ENCODE measurements at regions not wholly inside any gene's neighbourhood (a gene's known extent, or its start where the extent isn't known, plus 50 kb on each side); places are given as distances from the start of the nearest gene placed in this dataset.

DNA sequence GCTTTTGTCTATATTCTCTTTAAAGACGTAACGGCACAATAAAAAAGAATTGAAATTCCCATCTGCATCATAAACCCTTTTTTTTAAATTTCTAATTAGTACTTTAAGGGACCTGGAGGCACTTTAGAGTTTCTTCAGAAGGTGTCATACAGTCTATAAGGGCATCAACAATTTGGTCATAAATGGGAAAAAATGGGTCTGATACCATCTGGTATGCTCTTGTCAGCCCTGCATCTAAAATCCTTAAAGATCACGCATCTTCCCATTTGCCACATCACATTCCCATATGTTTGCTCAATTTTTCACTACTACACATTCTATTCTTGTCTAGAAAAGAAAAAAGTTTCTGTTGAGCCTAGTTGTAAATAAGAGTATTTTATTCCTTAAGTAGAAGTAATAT lies 53.8 kb downstream of the COX7C start:
- no peak overlapping the region for H3K4me3 ChIP-seq (ENCODE audit: control insufficient read depth in 2 of 3, extremely low read depth in 1 of 3, insufficient read depth in 2 of 3, low read depth in 1 of 3, low read length in 3 of 3)
- no peaks in the 10 kb centered on the region for H3K36me3 ChIP-seq (ENCODE audit: control insufficient read depth in 2 of 2, extremely low read depth in 1 of 2, insufficient read depth in 2 of 2, low read length in 2 of 2)
- dilution Hi-C loops (cut with MboI; ENCODE audit: extremely low pct_ligation_motif_present, low sequenced_read_pairs), result no loop called here
- H2AFZ ChIP-seq (ENCODE audit: control insufficient read depth, low read length), result no peak overlapping the region
- no peaks in the 10 kb centered on the region for H4K20me1 ChIP-seq (ENCODE audit: control insufficient read depth, extremely low read depth, insufficient read depth, low read length)
- FAIRE-seq (no peak), DNase-seq (ENCODE audit: low read depth, low spot score) (no peak)
- H3K9me1 ChIP-seq (ENCODE audit: control insufficient read depth, extremely low read depth, insufficient read depth, low read length), result no peaks in the 10 kb centered on the region
- no peaks in the 10 kb centered on the region for H3K79me2 ChIP-seq (ENCODE audit: control insufficient read depth, insufficient read depth, low read length)
- no peaks in the 10 kb centered on the region for H3K27me3 ChIP-seq (ENCODE audit: control insufficient read depth, extremely low read depth, insufficient read depth, low read length)
- no peaks in the 10 kb centered on the region for H3K4me1 ChIP-seq (ENCODE audit: control insufficient read depth, extremely low read depth, insufficient read depth, low read length)
- TF ChIP-seq CTCF (optimal IDR thresholded peaks at IDR 0.05 in 1 of 3, IDR thresholded peaks at IDR 0.05 in 1 of 3, conservative IDR thresholded peaks at IDR 0.05 in 1 of 3; ENCODE audit: extremely low read depth in 1 of 3, insufficient read depth in 2 of 3, low read length in 3 of 3) (no peak), EZH2 (IDR thresholded peaks at IDR 0.05; ENCODE audit: low read length) (no peak)
- no peak overlapping the region for H3K27ac ChIP-seq (ENCODE audit: control insufficient read depth, insufficient read depth, low read length)
- H3K9ac ChIP-seq (ENCODE audit: control insufficient read depth, extremely low read depth, insufficient read depth, low read length), result no peak overlapping the region
- no peaks in the 10 kb centered on the region for H3K9me3 ChIP-seq (ENCODE audit: control insufficient read depth, low read depth, low read length)
- no peak overlapping the region for H3K4me2 ChIP-seq (ENCODE audit: control insufficient read depth, extremely low read depth, insufficient read depth, low read depth, low read length)

GRCh38 chr5:86674069-86674468 lies 56.3 kb downstream of the COX7C start:
- TF ChIP-seq CTCF (optimal IDR thresholded peaks at IDR 0.05 in 1 of 3, IDR thresholded peaks at IDR 0.05 in 1 of 3, conservative IDR thresholded peaks at IDR 0.05 in 1 of 3; ENCODE audit: extremely low read depth in 1 of 3, insufficient read depth in 2 of 3, low read length in 3 of 3) (no peak), EZH2 (IDR thresholded peaks at IDR 0.05; ENCODE audit: low read length) (no peak)
- no peak for FAIRE-seq
- dilution Hi-C loops (cut with MboI; ENCODE audit: extremely low pct_ligation_motif_present, low sequenced_read_pairs), result no loop called here

More at GRCh38 chr5:86674069-86674468, 56.3 kb downstream of the COX7C start:
- no peak for DNase-seq (ENCODE audit: low read depth, low spot score)
- Histone ChIP-seq H3K9me1 (ENCODE audit: control insufficient read depth, extremely low read depth, insufficient read depth, low read length) (no peaks in the 10 kb centered on the region), H3K9me3 (ENCODE audit: control insufficient read depth, low read depth, low read length) (no peaks in the 10 kb centered on the region), H3K9ac (ENCODE audit: control insufficient read depth, extremely low read depth, insufficient read depth, low read length) (no peak overlapping the region), H3K27me3 (ENCODE audit: control insufficient read depth, extremely low read depth, insufficient read depth, low read length) (no peaks in the 10 kb centered on the region), H3K4me1 (ENCODE audit: control insufficient read depth, extremely low read depth, insufficient read depth, low read length) (no peaks in the 10 kb centered on the region), H3K4me3 (ENCODE audit: control insufficient read depth in 2 of 3, extremely low read depth in 1 of 3, insufficient read depth in 2 of 3, low read depth in 1 of 3, low read length in 3 of 3) (no peak overlapping the region), H3K4me2 (ENCODE audit: control insufficient read depth, extremely low read depth, insufficient read depth, low read depth, low read length) (no peak overlapping the region), H3K27ac (ENCODE audit: control insufficient read depth, insufficient read depth, low read length) (no peak overlapping the region), H3K79me2 (ENCODE audit: control insufficient read depth, insufficient read depth, low read length) (no peaks in the 10 kb centered on the region), H2AFZ (ENCODE audit: control insufficient read depth, low read length) (no peak overlapping the region), H3K36me3 (ENCODE audit: control insufficient read depth in 2 of 2, extremely low read depth in 1 of 2, insufficient read depth in 2 of 2, low read length in 2 of 2) (no peaks in the 10 kb centered on the region), H4K20me1 (ENCODE audit: control insufficient read depth, extremely low read depth, insufficient read depth, low read length) (no peaks in the 10 kb centered on the region)
